ENCODE measurements at regions not wholly inside any gene's neighbourhood (a gene's known extent, or its start where the extent isn't known, plus 50 kb on each side); places are given as distances from the start of the nearest gene placed in this dataset.

- TF ChIP-seq, protein P1, sequence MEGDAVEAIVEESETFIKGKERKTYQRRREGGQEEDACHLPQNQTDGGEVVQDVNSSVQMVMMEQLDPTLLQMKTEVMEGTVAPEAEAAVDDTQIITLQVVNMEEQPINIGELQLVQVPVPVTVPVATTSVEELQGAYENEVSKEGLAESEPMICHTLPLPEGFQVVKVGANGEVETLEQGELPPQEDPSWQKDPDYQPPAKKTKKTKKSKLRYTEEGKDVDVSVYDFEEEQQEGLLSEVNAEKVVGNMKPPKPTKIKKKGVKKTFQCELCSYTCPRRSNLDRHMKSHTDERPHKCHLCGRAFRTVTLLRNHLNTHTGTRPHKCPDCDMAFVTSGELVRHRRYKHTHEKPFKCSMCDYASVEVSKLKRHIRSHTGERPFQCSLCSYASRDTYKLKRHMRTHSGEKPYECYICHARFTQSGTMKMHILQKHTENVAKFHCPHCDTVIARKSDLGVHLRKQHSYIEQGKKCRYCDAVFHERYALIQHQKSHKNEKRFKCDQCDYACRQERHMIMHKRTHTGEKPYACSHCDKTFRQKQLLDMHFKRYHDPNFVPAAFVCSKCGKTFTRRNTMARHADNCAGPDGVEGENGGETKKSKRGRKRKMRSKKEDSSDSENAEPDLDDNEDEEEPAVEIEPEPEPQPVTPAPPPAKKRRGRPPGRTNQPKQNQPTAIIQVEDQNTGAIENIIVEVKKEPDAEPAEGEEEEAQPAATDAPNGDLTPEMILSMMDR (IDR thresholded peaks at IDR 0.05; ENCODE audit: insufficient read depth, low read length): no peak
- TF ChIP-seq SPI1 (IDR thresholded peaks at IDR 0.05; ENCODE audit: borderline replicate concordance, low read depth) (no peak), GABPA (IDR thresholded peaks at IDR 0.05; ENCODE audit: low read depth) (no peak), POLR2AphosphoS5 (IDR thresholded peaks at IDR 0.05; ENCODE audit: low read depth) (no peak)
Observed at GRCh38 chr13:21232599-21232998, 56.1 kb downstream of the MRPL57 start.

Data from HL-60 (cell line).